CD4-positive, alpha-beta T cell (primary cell): ENCODE measurements at regions not wholly inside any gene's neighbourhood (a gene's known extent, or its start where the extent isn't known, plus 50 kb on each side); places are given as distances from the start of the nearest gene placed in this dataset.

Experiments used
- ATAC-seq: fragments of 200-7000 bp; cut with Tn5 transposase; one replicate; pipeline ENCODE4 v1.10.0; 2022; ENCODE audit warnings: mild to moderate bottlenecking; ENCODE audit not compliant: poor library complexity
- CTCF ChIA-PET: fragments of 350-600 bp; sonication (Branson Sonifier 250); formaldehyde crosslinking; loops from one replicate; lab custom pipeline; 2021; ENCODE audit warnings: antibody characterized with exemption, inconsistent platforms; lab: Charles Lee
- POLR2A ChIA-PET: fragments of 350-600 bp; sonication (Branson Sonifier 250); formaldehyde crosslinking; loops from one replicate; lab custom pipeline; 2021; ENCODE audit warnings: antibody characterized with exemption, inconsistent platforms; lab: Charles Lee
- DNase-seq, 14 experiments: peaks; one replicate each; pipeline ENCODE4 v3.0.0-alpha.2; 2013 to 2020; ENCODE audit warnings: mixed read lengths in 2 of 14
- H3K27ac ChIP-seq, 2 donors: one replicate each; pipeline versions ENCODE4 v1.5.1 to v1.7.0; 2013; ENCODE audit warnings: low read length in 2 of 2, low read depth in 1 of 2, mild to moderate bottlenecking in 1 of 2
- H3K27me3 ChIP-seq, 2 experiments: 1 replicate in 1 of 2; 2 replicates in 1 of 2; pipeline versions ENCODE4 v1.6.1 to v1.7.0; 2013; ENCODE audit warnings: low read length in 2 of 2, control low read depth in 1 of 2, mild to moderate bottlenecking in 1 of 2, moderate library complexity in 1 of 2; ENCODE audit not compliant: insufficient read depth in 2 of 2, control insufficient read depth in 1 of 2
- H3K36me3 ChIP-seq: one replicate; pipeline ENCODE4 v1.6.1; 2013; ENCODE audit warnings: low read length, control low read depth; ENCODE audit not compliant: insufficient read depth
- H3K4me1 ChIP-seq: one replicate; pipeline ENCODE4 v1.6.1; 2013; ENCODE audit warnings: low read length, control low read depth; ENCODE audit not compliant: insufficient read depth
- H3K4me3 ChIP-seq: one replicate; pipeline ENCODE4 v1.5.1; 2013; ENCODE audit warnings: mild to moderate bottlenecking, low read length, moderate library complexity
- H3K9me3 ChIP-seq, 2 experiments: 1 replicate in 1 of 2; 2 replicates in 1 of 2; pipeline versions ENCODE4 v1.6.1 to v1.7.0; 2013; ENCODE audit warnings: low read length in 2 of 2, mild to moderate bottlenecking in 2 of 2, control low read depth in 1 of 2, moderate library complexity in 1 of 2; ENCODE audit not compliant: control insufficient read depth in 1 of 2, insufficient read depth in 1 of 2
- H3K27ac Mint-ChIP-seq: one replicate; pipeline ENCODE4 v1.8.0; 2020; ENCODE audit warnings: mixed read lengths
- H3K27me3 Mint-ChIP-seq: one replicate; pipeline ENCODE4 v1.8.0; 2021; ENCODE audit warnings: mixed read lengths
- H3K36me3 Mint-ChIP-seq: one replicate; pipeline ENCODE4 v1.8.0; 2021; ENCODE audit warnings: low read depth, mixed read lengths
- H3K4me1 Mint-ChIP-seq: one replicate; pipeline ENCODE4 v1.8.0; 2021; ENCODE audit warnings: low read depth, mixed read lengths
- H3K4me3 Mint-ChIP-seq: one replicate; pipeline ENCODE4 v1.8.0; 2020; ENCODE audit warnings: mild to moderate bottlenecking, mixed read lengths
- H3K9me3 Mint-ChIP-seq: one replicate; pipeline ENCODE4 v1.8.0; 2020; ENCODE audit warnings: mixed read lengths
- intact Hi-C, 2 experiments: fragments of 100-400 bp; cut with DNase I in 1 of 2; cut with micrococcal nuclease in 1 of 2; formaldehyde crosslinking; loops; one replicate each; pipeline versions ENCODE4 v1.15.1 to v1.9.0; 2023 to 2025; cut with DNase I, micrococcal nuclease
- TF ChIP-seq, protein P1 (sequence below): fragments of 200-600 bp; IDR thresholded peaks from one replicate; pipeline ENCODE4 v1.8.0; 2022; ENCODE audit warnings: antibody characterized with exemption, mild to moderate bottlenecking

- no peaks in the 10 kb centered on the region for H3K36me3 ChIP-seq
- Mint-ChIP-seq H3K4me1 (no peaks in the 10 kb centered on the region), H3K4me3 (no peak overlapping the region), H3K27ac (no peak overlapping the region), H3K9me3 (no peaks in the 10 kb centered on the region), H3K27me3 (peaks cover 15% of the 10 kb centered on the region), H3K36me3 (no peaks in the 10 kb centered on the region)
- ChIA-PET POLR2A (no interaction called here), CTCF (no interaction called here)
- ATAC-seq (no peak), DNase-seq (no peak)
- no peaks in the 10 kb centered on the region for H3K4me1 ChIP-seq
- no peaks in the 10 kb centered on the region for H3K9me3 ChIP-seq
- H3K27ac ChIP-seq = no peak overlapping the region
- H3K27me3 ChIP-seq = peaks cover 2 to 7% of the 10 kb centered on the region in 2 experiments
- TF ChIP-seq, protein P1, sequence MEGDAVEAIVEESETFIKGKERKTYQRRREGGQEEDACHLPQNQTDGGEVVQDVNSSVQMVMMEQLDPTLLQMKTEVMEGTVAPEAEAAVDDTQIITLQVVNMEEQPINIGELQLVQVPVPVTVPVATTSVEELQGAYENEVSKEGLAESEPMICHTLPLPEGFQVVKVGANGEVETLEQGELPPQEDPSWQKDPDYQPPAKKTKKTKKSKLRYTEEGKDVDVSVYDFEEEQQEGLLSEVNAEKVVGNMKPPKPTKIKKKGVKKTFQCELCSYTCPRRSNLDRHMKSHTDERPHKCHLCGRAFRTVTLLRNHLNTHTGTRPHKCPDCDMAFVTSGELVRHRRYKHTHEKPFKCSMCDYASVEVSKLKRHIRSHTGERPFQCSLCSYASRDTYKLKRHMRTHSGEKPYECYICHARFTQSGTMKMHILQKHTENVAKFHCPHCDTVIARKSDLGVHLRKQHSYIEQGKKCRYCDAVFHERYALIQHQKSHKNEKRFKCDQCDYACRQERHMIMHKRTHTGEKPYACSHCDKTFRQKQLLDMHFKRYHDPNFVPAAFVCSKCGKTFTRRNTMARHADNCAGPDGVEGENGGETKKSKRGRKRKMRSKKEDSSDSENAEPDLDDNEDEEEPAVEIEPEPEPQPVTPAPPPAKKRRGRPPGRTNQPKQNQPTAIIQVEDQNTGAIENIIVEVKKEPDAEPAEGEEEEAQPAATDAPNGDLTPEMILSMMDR = no peak
- no peak overlapping the region for H3K4me3 ChIP-seq
- intact Hi-C loops = no loop called here
These were observed 144.2 kb upstream of the EGR2 start for GRCh38 chr10:62960416-62960815.

DNA sequence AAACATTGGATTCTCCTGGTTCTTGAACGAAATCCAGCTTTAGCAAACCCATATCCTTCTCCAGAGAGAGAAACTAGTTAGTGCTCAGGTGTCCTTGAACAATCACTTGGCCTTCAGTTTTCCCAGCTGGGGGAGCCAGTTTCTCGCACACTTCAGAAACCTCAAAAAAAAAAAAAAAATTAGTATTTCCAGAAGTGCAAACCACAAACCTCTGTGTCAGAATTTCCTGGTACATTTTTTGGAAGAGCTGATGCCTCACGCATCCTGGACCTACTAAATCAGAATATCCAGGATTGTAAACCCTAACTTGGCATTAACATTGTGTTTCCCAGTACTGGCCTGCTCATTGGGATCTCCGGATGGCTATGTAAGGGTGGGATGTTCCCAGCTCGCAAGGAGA is 143.4 kb upstream of the EGR2 start:
- Histone ChIP-seq H3K36me3 (no peaks in the 10 kb centered on the region), H3K27me3 (peaks cover 2 to 7% of the 10 kb centered on the region in 2 experiments), H3K9me3 (no peaks in the 10 kb centered on the region), H3K27ac (no peak overlapping the region), H3K4me1 (no peaks in the 10 kb centered on the region), H3K4me3 (no peak overlapping the region)
- Mint-ChIP-seq H3K4me1 (no peaks in the 10 kb centered on the region), H3K9me3 (no peaks in the 10 kb centered on the region), H3K27ac (no peak overlapping the region), H3K27me3 (peaks cover 15% of the 10 kb centered on the region), H3K4me3 (no peak overlapping the region), H3K36me3 (no peaks in the 10 kb centered on the region)
- intact Hi-C loops = no loop called here
- TF ChIP-seq, protein P1 = no peak
- ChIA-PET CTCF (no interaction called here), POLR2A (no interaction called here)
- ATAC-seq (no peak), DNase-seq (no peak)

DNA sequence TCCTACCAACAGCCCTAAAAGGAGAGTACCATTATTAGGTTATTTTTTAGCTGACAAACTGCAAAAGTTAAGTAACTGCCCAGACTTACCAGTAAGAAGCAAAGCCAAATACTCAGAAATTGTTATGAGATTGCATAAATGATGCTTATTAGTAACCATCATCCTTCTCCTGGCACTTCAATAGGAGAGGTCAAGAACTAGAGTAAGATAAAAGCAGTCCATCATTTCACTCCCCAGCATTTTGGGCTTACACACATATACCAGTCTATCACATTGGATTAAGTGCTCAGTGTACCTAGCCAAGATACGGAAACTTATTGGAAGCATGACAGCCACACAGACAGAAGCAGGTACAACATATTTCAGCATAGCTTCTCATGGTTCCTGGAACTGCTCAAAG is 142.8 kb upstream of the EGR2 start:
- Histone ChIP-seq H3K4me1 (no peaks in the 10 kb centered on the region), H3K4me3 (no peak overlapping the region), H3K27me3 (peaks cover 2 to 7% of the 10 kb centered on the region in 2 experiments), H3K9me3 (no peaks in the 10 kb centered on the region), H3K36me3 (no peaks in the 10 kb centered on the region), H3K27ac (no peak overlapping the region)
- CTCF ChIA-PET = no interaction called here
- Mint-ChIP-seq H3K4me3 (no peak overlapping the region), H3K9me3 (no peaks in the 10 kb centered on the region), H3K4me1 (no peaks in the 10 kb centered on the region), H3K27me3 (peaks cover 15% of the 10 kb centered on the region), H3K36me3 (no peaks in the 10 kb centered on the region), H3K27ac (no peak overlapping the region)
- intact Hi-C loops = no loop called here
- DNase-seq (no peak), ATAC-seq (no peak)
- TF ChIP-seq, protein P1 = no peak
- POLR2A ChIA-PET = no interaction called here
